Fibroblast of skin of scalp (primary cell): ENCODE measurements at regions not wholly inside any gene's neighbourhood (a gene's known extent, or its start where the extent isn't known, plus 50 kb on each side); places are given as distances from the start of the nearest gene placed in this dataset.

ENCODE experiments used
- DNase-seq: peaks from one replicate; pipeline ENCODE4 v3.0.0-alpha.2; 2013

DNA sequence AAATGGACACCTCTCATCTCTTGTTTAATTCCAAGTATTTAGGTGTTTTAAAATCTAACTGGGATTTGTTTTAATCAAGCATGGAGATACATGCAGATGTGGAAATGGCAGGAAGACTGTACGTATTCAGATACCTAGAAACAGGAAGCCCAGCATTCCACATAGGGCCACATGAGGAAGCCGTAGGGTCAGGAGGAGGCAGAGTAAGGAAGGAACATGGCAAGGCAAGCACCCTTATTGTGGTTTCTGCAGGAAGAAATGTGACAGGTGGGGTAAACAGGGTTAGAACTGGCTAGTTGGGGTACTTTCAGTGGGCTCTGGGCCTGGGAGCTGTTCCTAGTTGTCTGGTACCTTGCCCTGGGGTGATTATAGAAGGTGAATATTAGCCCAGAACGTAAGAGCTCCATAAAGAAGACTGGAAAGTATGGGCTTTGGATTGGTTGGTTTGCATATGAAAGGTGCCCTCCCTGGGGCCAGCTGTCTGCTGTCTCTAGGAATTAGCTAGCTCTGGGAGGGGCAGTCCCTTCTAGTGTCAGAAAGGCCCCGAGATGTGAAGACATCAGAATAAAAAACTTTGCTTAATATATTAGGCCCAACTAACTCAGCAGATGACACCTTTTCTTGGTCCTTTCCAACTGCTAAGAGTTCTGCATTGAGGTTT is 107.7 kb upstream of the CADPS start:
- DNase-seq: no peak

GRCh38 chr3:62986061-62986460 is 110.8 kb upstream of the CADPS start:
- DNase-seq: no peak

DNA sequence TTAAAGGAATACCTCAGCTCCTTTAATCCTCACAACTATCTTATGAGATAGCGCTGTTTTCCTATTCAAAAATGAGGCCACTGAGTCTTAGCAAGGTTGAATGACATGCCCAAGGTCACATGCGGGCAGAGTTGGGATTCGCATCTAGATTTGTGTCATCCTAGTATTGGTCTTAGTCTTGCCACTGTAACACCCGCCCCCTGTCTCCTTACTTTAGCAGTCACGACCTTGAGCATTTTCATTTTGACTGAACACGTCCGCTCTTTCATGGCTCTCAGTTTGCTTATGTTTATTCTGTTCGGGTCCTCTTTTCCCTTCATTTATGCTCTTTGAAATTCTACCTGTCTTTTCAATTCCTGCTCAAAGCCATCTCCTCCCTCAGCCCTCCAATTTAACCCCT is 112.5 kb upstream of the CADPS start:
- DNase-seq: no peak

DNA sequence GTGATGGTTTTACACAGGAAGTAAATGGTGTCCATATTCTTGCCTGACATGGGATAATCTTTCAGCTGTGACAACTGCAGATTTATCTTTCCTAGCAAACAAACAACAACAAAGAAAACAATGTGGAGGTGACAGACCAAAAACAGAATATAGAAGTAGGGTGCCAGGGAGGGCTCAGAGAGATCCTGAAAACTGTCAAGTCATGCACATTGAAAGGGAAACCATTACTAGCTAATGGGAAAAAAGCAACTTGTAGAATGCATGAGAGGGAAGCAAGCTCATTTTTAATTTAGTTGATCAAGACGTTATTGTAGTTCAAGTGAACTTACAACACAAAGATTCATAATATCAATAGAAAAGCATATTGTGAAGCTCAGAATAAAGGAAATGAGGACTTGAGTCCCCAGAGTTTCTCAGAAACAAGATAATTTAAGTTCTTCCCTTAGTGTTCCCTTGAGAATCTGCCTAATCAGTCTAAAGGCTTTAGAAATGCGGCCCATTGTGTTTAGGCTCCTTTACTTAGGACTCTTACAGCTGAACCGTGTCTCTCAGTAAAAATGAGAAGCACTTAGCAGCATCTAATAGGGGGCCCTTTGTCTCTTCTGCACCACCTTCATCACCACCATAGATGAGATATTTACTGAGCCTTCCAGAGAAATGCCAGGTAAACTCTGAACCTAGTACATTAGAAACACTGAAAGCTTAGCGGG is 115.6 kb upstream of the CADPS start:
- DNase-seq: no peak

- no peak for DNase-seq
Observed at GRCh38 chr3:62992520-62992919, 117.3 kb upstream of the CADPS start.

DNA sequence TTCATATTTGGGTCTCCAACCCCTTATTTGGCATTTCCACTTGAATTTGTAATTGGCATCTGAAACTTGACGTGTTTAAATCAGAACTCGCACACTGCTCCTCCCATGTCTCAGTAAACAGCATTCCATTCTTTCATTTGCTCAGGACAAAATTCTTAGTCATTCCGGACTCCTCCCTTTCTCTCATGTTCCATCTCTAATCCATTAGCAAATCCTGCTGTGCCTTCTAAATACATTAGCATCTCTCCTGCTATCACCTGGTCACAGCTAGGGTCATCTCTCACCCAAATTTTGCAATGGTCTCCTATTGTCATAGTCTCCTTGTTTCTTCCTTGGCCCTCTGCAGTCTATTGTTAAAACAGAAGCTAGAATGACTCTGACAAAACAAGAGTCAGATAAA is 119.9 kb upstream of the CADPS start:
- DNase-seq: no peak

DNA sequence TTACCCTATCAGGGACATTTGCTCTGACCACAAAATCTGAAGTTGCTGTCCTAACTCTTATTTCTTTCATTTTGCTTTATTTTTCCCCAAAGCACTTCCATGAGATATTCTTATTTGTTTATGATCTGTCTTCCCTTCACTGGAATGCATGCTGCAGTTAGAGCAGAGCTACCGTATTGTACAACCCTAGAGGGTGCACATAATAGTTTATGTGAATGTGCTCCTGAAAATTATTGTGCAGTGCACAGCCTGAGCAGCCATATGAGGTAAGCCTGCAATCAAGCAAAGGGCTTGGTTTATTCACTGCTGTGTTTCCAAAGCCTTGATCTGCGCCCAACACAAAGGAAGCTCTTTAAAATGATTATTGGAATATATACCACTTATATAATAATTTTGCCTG is 120.3 kb upstream of the CADPS start:
- DNase-seq: no peak

GRCh38 chr3:62997369-62997768 is 122.2 kb upstream of the CADPS start:
- no peak for DNase-seq

DNA sequence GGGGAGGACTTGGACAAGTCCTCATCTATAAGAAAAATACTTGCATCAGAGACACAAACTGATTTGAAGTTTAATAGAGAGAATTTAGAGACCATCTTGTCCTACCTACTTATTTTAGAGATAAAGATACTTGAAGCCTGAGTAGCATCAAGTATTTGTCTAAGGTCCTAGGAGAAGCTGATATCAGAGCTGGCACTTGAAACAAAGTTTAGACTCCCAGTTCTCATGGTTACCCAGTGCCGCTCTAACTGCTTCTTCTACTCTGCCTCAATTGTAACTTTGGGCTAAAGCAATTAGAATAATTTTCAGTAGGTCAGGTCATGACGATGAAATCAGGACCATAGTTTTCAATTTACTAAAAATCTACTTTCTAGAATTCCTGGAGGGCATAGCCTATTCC is 123.9 kb upstream of the CADPS start:
- no peak for DNase-seq

DNA sequence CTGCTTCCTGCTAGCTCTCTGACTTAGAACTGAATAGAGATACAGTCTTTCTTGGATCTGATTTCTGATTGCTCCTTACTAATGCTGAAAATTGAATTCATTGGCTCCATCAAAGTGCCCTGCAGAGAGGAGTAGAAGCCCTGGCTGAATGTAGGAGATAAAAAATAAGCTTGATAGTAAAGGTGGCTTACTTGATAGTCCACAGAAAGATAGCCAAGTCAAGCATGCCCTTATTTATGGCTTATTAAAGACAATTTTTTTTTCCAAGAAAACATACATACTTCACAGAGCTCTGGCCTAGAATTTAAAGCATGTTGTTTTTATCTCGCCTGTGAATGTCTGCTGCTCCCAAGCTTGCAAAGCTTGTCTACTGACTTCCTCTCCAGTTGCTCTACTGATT is 124.6 kb upstream of the CADPS start:
- DNase-seq: no peak

DNA sequence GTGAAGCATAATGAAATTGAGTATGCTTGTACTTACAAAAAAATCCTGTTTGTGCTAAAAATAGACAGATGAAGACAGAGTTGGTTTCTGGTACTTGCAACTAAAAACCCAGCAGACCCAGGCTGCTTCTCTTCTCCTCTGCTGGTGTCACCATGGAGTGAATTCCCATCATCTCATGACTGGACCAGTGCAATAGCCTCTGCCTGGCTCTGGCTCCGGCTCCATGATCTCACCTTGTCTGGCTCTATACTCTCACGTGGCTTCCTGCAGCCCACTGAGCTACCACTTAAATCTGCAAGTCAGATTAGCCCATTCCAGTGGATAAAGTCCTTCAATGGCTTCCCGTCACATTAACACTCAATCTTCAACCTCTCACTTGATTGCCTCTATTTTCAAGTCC is 129.2 kb upstream of the CADPS start:
- no peak for DNase-seq

- peak; percentile 43 for DNase-seq
Observed at GRCh38 chr3:63015614-63016309, 140.5 kb upstream of the CADPS start.

- DNase-seq: no peak
Observed at GRCh38 chr3:63022114-63022513, 146.9 kb upstream of the CADPS start.

DNA sequence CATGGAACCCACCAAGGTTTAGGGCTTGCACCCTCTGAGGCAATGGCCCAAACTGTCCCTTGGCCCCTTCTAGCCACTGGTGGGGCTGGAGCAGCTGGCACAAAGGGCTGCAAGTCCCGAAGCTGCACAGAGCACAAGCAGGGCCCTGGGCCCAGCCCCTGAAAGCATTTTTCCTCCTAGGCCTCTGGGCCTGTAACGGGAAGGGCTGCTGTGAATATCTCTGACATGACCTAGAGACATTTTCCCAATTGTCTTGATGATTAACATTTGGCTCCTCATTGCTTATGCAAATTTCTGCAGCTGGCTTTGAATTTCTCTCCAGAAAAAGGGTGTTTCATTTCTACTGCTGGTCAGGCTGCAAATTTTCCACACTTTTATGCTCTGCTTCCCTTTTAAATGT is 151.5 kb upstream of the CADPS start:
- DNase-seq: no peak

- no peak for DNase-seq
Observed at GRCh38 chr3:63029326-63029725, 154.1 kb upstream of the CADPS start.

DNA sequence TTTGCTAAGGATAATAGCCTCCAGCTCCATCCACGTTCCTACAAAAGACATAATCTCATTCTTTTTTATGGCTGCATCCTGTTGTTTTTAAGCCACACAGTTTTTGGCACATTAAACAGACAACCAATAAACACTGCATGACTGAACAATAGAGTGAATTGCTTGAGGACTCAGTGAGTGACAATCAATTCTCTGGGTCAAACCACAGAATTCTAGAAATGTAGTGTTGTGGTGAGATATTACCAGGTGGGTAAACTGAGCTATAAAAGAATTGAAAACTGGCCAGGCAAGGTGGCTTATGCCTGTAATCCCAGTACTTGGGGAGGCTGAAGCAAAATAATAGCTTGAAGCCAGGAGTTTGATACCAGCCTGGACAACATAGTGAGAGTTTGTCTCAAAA is 154.7 kb upstream of the CADPS start:
- DNase-seq: no peak

GRCh38 chr3:63030666-63031065 is 155.4 kb upstream of the CADPS start:
- DNase-seq: no peak

DNA sequence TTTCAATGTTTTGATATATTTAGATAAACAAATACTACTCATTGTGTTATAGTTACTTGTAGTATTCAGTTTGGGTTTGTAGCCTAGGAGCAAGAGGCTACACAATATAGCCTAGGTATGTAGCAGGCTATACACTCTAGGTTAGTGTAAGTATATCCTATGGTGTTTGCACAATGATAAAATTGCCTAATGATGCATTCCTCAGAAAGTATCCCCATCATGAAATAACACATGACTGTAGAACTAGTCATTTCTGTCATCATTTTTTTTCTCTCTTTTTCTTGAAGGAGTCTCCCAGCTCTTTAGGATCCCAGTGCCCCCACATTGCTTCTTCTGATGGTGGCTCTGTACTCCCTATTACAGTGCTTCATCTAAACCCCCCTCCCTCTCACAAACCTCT is 157.7 kb upstream of the CADPS start:
- peak; percentile 75 for DNase-seq

- peak; percentile 81 for DNase-seq
Observed at GRCh38 chr3:63034101-63034500, 158.9 kb upstream of the CADPS start.

GRCh38 chr3:63037116-63037515 is 161.9 kb upstream of the CADPS start:
- peak; percentile 35 for DNase-seq

DNA sequence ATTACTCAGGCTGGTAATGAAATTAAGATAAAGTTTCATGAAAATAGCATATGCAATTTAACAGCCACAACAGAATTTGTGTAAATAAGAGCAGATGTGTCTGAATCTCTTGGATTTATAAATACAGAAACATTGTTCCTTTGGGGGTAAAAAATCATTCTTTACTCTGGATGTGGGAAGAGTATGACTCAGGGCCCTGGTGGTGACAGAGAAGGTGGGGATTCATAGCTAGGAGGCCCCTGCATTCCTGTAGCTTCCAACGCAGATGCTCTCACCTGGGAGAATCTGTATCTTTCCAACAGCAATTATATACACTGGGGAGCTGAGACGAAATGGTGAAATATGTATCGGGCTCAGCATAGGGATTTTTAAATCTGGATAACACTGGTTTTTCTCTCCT is 167.6 kb upstream of the CADPS start:
- peak; percentile 33 for DNase-seq

DNA sequence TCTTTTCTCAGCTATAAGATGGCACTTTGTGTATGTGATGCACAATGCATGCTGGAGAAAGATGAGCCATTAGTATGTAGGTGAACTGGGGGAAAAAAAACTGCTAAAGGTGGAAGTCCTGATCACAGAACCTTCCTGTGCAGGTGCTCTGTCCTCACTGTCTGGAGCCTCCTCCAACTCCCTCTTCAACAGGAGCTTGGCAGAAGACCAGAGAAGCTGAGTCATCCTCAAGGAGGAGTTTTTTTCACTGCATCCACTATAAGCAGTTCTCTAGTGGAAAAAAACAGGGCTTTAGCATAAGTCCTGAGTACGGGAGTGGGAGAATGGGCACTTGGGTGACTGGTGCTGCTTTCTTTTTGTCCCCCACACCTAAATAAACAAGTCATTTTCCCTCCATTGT is 168.4 kb upstream of the CADPS start:
- peak; percentile 57 for DNase-seq

DNA sequence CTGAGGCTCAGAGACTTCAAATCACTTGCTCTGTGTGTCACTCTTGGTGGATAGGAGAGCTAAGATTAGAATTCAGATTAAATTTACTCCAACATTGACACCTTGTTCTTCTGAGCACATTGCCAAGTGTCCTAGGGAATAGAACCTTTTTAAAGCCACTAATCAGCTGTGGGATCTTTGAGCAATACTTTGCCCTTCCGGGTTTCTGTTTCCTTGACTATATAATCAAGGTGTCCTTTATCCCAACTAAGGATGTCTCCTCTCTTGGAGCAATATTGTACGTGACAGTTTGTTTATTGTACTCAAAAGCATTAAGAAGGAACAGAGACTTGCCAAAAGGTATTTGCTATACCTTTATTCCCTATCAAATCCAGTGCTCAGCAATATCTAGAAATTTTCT is 170.9 kb upstream of the CADPS start:
- DNase-seq: no peak

- DNase-seq: no peak
Observed at GRCh38 chr3:63046580-63046979, 171.4 kb upstream of the CADPS start.
